GM18511 (cell line): ENCODE measurements at regions not wholly inside any gene's neighbourhood (a gene's known extent, or its start where the extent isn't known, plus 50 kb on each side); places are given as distances from the start of the nearest gene placed in this dataset.
"Not testable (repeated sequence)": the region's sequence is repeated elsewhere in the genome, so short reads cannot be mapped to it uniquely, and the experiment has no call there.

Experiments used
- ATAC-seq: cut with Tn5 transposase; IDR thresholded peaks from one replicate; pipeline ENCODE4 v1.9.1; 2021; ENCODE audit warnings: mild to moderate bottlenecking, moderate library complexity; ENCODE audit not compliant: unreplicated experiment

DNA sequence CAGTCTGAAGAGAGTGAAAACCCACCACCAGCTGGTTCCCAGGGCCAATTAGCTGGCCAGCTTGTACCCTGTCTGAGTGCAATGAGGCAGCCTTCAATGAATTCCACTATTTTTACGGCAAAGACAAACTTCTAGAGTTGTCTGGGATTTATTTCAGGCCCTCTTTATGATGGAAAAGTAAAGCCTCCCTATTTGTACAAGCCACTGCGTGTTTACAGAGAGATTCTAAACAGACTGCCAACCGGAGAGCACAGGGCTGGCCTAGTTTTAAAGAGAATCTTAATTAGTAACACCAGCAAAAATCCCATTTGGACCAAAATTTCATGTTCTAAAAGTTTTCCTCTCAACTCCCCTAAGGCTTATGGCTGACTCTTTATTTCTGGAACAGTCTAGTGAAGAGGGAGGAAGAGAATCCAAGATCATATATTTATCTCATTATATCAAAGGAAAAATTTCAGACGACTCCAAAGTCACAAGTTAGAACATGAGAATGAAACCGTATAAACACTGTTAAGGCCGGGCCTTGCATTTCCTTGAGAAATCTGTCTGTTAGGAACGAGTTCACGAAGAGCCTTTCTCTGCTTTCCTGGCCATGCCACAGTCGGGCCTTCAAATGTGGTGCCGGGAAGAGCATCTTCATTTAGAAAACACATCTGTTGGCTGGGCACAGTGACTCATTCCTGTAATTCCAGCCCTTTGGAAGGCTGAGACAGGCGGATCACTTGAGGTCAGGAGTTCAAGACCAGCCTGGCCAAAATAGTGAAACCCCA is 724.6 kb upstream of the NRP1 start:
- ATAC-seq, result no peak

DNA sequence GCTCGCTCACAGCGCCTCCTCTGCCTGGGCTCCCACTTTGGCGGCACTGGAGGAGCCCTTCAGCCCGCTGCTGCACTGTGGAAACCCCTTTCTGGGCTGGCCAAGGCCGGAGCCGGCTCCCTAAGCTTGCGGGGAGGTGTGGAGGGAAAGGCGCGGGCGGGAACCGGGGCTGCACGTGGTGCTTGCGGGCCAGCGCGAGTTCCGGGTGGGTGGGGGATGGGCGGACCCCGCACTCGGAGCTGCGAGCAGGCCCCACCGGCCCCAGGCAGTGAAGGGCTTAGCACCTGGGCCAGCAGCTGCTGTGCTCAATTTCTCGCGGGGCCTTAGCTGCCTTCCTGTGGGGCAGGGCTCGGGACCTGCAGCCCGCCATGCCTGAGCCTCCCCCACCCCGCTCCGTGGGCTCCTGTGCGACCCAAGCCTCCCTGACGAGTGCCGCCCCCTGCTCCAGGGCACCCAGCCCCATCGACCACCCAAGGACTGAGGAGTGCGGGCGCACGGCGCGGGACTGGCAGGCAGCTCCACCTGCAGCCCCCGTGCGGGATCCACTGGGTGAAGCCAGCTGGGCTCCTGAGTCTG is 721.0 kb upstream of the NRP1 start:
- not testable (repeated sequence) for ATAC-seq

DNA sequence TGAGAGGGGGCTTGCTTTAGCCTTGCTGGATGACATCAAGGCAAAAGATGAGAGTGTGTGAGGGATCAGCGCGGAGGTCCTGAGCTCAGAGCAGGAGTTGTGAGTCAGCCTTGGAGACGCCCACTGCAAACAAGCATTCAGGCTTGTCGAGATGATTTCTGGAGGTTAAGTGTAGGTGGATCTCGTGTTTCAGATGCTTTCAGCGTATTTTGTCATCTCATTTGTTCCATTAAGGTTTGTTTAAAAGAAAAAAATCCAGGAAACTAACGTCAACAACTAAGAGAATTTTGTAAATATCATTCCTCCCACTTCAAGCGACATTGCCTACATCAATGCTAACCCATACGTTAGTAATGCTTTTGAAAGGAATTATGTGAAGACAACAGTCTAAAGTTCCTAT is 715.4 kb upstream of the NRP1 start:
- ATAC-seq, result no peak

DNA sequence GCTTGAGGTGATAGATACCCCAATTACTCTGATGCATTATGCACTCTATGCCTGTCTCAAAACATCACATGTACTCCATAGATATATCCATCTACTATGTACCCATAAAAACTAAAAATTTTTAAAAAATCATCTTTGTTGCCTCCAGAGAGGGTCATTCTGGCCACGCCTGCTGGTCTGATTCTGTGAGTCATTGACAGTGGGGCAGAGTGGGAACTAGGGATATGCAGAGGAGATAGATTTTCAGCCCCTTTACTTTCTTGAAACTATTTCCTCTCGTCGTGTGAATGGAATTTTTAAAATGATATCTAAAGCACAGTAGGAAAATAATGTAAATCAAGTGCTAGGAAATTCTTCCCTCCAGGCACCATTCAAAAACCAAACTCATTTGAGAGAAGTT is 715.0 kb upstream of the NRP1 start:
- ATAC-seq, result no peak

DNA sequence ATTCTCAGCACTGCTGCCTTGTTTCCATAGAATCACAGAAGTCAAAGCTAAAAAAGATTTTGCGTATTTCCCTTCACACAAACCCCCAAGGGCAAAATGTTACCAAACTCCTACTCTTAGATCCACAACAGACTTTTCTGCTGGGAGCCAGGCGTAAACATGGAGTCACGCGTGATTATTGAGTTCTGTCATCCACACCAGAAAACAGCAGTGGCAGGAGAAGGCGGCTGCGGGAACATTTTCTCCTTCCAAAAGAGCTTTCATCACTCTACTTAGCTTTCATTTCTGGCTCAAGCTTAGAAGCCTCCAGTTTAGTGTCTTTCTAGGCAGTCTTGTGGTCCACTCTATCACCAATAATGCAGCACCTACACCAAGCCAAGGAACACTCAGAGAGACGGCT is 712.9 kb upstream of the NRP1 start:
- ATAC-seq, result no peak

DNA sequence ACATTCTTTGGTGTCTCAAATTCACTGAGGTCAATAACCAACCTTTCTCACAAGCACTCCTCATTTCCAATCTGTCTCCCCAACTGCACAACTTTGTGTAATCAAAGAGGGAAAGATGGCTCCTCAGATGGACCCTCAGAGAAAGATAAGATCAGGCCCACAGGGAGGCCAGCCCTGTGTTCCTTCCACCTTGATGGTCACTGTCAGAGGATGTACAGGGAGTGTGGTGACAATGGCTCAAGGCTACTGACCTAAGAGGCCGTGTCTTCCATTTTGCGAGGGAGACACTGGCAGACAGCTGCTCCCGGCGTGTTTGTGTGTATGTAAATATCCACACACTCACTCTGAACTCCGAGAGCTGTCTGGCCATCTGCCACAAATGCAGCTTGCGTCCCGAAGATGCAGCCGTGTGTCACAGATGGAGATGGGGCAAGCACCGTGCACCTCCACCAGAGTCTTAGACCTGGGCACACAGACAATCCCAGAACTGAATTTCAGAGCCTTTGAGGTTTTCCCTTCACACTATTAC is 712.1 kb upstream of the NRP1 start:
- no peak for ATAC-seq

DNA sequence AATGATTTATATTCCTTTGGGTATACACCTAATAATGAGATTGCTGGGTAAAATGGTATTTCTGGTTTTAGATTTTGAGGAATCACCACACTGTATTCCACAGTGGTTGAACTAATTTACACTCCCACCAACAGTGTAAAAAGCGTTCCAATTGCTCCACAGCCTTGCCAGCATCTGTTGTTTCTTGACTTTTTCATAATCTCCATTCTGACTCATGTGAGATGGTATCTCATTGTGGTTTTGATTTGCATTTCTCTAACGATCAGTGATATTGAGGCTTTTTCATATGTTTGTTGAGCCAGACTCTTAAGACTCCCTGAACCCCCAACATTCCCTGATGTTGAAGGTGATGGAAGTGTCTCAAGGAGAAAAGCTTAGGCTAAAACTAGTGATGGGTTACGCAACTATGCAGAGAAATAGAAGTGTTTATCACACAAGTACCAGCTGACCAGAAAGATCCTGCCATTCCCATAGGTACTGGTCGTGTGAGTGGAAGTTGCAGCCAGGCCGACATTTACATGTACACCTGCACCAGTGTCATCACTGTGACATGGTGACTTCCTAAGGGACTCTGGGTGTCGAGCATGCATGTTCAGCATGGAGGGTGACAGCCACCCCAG is 711.2 kb upstream of the NRP1 start:
- no peak for ATAC-seq

DNA sequence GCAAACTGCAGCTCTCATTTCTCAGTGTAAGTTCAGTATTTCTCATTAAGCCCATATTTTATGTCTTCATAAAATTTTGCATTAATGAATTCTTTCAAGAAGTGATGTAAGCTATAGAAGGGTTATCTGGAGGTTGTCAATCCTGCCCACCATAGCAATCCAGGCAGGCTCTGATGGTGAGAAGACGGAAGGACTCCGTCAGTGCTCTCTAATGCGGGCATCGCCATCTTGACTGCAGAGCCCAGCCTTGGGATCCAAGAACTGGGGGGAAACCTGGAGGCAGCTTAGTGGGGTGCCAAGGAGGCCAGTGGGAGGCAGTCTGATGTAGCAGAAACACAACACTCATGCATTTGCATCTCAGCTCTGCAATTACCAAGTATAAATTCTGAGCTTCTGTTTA is 707.4 kb upstream of the NRP1 start:
- ATAC-seq, result no peak

DNA sequence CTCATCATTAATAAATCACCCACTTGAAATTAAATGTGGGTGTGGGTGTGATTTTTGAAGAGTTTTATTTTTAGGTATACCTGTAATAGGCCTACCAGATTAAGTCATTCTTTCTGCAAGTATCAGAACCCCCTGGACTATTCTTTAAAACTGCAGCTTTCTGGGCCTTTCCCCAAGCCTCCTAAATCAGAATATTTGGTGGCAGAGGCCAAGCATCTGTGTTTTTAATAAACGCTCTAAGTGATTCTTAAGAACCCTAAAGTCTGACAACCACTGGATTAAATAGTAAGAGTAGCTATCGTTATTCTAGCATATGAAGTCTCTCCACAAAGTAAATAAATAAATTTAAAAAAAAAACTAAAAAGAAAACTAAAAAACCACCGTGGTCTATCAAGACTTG is 703.0 kb upstream of the NRP1 start:
- no peak for ATAC-seq

DNA sequence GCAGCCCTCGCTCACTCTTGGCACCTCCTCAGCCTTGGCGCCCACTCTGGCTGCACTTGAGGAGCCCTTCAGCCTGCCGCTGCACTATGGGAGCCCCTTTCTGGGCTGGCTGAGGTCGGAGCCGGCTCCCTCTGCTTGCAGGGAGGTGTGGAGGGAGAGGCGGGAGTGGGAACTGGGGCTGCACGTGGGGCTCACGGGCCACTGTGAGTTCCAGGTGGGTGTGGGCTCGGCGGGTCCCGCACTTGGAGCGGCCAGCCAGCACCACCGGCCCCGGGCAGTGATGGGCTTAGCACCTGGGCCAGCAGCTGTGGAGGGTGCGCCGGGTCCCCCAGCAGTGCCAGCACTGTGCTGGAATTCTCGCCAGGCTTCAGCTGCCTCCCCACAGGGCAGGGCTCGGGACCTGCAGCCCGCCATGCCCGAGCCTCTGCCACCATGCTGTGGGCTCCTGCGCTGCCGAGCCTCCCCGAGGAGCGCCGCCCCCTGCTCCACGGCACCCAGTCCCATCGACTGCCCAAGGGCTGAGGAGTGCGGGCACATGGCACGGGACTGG is 700.8 kb upstream of the NRP1 start:
- ATAC-seq, result not testable (repeated sequence)

DNA sequence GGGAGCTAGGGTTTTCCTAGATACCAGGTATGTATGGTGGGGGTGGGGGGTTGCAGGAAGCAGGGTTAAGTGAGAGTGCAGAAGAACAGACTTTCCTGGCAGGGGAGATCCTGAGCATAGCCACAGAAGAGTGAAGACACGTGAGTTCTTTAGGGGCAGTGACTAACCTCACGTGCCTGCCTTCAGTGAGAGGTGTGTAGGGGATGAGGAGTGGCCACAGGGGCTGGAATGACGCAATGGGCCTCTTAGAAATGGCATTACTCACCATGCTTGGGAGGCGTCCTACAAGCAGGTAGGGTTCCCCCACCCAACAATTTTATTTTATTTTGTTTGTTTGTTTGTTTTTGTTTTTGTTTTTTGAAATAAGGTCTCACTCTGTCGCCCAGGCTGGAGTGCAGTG is 698.6 kb upstream of the NRP1 start:
- ATAC-seq, result no peak

DNA sequence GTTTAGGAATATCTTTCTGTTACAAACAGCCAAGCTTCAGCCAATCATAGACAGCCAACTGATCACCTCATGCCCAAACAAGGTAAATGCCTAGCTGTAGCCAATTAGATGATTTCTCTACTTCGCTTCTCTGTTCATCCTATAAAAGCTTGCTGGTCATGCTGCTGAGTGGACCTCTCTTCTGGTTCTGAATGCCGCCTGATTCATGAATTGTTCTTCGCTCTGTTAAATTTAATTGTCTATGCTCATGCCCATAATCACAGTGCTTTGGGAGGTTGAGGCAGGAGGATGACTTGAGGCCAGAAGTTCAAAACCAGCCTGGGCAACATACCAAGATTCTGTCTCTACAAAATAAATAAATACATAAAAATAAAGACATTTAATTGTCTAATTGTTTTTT is 698.1 kb upstream of the NRP1 start:
- ATAC-seq, result no peak

DNA sequence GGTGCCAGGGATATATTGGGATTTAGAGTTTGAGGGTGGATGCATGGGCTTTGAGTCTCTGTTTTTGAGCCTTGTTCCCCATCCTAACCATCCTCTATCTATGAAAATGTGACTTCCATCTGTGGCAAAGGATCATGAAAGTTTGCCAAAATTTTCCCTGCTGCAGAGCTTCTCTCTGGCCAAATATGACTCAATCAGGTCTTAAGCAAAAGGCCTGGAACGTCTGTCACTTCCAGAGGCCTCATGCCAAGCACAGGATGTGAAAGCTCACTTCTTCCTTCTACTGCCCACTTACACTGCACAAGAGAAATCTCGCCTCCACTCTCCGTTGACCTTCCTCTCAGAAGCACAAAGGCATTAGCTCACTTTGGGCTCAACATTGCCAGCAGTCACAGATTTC is 696.9 kb upstream of the NRP1 start:
- no peak for ATAC-seq

DNA sequence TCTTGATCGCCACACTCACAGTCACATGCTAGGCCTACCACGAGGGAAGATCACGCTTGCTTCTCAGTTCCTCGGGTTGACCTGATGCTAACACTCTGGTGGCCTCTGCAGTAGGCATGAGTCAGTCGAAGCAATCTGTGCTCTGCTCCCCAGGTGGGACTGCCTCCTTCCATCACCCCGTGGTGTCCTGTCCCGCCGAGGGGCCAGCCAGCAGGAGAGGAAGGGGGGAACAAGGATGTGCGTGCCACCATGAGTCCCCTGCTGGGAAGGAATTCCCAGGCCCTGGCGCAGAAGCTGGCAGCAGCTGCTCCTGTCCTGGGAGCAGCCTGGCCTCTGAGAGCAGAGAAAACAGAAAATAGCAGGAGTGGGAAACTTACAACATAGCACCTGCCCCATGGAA is 695.0 kb upstream of the NRP1 start:
- no peak for ATAC-seq

DNA sequence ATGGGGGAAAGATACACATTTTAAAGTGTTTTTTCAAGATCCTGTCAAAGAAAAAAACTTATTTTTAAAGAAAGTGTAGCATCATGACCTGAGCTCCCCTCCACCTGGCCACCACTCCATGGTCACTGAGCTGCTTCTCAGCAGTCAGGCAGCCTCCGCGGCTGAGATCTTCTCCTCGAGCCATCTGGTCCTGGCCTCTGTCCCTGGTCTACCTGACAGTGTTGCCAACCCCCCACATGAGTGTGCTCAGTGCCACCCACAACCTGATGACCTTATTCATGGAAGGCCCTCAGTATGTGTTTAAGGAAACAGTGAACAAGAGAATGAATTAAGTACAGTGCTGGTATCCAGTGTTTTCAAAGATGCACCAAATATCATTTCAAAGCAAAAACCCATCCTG is 694.5 kb upstream of the NRP1 start:
- ATAC-seq, result no peak

DNA sequence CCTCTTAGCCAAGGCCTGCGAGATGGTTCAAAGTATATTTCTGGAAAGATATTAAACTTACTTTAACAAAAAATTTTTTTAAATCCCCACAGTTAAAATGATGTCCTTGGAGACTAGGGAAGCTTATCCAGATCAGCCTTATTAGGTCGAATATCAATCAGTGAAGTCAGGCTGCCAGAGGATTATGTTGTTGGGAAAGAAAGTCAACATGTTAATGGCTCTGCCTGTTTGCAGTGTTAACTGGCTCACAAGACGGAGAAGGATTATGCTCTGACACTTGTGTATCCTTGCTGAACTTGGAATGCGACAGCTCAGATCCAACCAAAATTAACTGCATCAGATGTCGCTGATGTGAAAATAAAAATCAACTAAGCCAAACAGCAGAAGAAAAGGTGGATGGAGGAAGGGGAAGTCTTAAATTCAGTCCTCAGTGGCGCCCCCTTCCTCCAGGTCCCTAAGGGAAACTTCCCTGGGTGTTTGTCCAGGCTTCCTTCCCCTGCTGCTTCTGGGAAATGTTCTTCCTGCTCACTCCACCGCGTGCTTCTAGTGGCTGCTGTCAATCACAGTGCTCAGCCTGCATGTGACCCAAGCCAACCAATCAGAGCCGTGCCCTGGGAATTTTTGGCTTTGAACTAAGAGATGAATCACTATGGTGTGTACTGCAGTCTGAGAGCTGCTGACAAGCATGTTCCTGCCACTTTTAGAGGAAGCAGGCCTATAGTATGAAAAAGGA is 690.4 kb upstream of the NRP1 start:
- no peak for ATAC-seq

DNA sequence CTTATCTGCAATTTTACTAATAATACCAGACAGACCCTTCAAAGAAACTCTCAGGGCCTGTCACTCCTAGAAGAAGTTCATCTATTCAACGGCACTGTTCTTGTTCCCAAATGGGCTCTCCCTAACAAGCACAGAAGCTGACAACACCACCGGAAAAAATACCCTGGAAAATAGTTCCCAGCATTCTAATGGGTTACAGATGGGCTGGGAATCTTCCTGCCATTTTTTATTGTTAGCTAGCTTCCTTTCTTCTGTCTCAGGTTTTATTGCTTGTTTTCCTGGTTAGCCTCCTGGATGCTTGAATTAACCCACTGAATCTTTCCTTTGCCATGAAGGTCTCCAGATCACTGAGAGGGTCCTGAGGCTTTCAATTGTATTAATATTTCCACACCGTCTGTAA is 689.8 kb upstream of the NRP1 start:
- ATAC-seq, result no peak

DNA sequence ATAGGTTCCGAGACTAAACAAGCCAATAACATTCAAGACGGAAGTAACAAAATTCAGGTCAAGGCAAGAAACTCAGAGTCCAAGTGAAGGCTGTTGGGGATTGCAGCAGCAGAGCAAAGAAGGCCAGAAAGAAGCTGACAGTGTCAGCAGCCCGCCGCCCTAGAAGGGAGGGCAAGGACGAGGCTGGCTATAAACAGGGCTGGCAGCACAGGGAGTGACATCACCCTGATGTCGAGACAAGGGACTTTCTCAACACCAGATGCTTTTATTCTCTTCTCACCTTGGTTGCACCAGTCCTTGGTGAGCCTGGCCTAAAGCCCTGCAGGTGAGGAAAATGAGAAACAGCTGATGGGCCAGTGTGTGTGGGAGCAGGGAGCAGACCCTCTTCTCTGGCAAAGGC is 687.7 kb upstream of the NRP1 start:
- ATAC-seq, result no peak

DNA sequence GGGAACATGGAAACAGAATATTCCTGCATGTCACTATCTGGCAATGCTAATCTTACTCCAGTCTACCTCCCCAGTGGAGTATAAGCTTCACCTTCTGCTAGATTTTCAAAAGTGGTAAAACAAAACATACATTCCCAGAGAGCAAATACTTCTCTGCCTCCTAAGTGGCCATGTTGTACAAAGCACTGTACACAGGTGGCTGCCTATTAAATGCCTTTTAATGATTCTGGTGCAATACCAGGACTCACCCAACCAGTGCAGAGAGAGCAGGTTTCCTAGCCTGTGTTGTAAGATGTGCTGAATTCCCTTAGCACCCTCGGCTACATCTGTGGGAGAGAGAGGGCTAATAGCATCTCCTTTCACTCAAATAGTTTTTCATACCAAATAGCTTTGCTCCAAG is 684.3 kb upstream of the NRP1 start:
- no peak for ATAC-seq

DNA sequence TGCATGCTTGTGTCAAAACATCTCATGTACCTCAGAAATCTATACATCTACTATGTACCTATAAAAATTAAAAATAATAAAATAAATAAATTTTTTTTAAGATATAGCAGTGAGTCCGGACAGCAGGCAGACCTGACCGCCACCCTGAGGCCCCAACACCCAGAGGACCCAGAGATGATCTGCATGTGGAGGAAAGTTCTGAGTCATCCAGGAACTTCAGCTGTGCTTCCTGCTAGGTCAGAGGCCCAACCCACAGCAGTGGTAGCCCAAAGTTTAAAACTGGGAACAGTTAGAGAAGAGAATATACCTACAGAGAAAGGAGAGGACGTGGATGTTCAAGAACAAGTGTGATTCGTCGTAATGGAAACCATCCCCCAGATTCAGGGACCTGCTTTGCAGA is 683.7 kb upstream of the NRP1 start:
- ATAC-seq, result peak; percentile 73

DNA sequence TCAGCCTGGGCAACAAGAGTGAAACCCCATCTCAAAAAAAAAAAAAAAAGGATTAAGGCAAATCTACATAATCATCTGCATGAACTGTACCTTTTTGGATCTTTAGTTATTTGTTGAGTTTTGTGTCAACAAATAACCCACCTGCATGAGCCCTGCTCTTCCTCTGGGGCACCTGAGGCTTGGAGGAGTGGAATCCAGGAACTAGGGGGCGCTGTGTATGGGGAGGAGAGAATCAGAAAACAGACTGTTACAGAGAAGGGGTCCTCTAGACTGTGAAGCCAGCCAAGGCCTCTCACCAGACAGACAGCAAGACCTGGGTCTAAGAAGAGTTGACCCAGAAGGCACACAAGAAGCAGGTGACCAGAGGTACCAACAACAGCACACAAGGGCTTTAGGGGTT is 682.8 kb upstream of the NRP1 start:
- ATAC-seq, result no peak
